ENCODE measurements at regions not wholly inside any gene's neighbourhood (a gene's known extent, or its start where the extent isn't known, plus 50 kb on each side); places are given as distances from the start of the nearest gene placed in this dataset.
"Not testable (repeated sequence)": the region's sequence is repeated elsewhere in the genome, so short reads cannot be mapped to it uniquely, and the experiment has no call there.

DNA sequence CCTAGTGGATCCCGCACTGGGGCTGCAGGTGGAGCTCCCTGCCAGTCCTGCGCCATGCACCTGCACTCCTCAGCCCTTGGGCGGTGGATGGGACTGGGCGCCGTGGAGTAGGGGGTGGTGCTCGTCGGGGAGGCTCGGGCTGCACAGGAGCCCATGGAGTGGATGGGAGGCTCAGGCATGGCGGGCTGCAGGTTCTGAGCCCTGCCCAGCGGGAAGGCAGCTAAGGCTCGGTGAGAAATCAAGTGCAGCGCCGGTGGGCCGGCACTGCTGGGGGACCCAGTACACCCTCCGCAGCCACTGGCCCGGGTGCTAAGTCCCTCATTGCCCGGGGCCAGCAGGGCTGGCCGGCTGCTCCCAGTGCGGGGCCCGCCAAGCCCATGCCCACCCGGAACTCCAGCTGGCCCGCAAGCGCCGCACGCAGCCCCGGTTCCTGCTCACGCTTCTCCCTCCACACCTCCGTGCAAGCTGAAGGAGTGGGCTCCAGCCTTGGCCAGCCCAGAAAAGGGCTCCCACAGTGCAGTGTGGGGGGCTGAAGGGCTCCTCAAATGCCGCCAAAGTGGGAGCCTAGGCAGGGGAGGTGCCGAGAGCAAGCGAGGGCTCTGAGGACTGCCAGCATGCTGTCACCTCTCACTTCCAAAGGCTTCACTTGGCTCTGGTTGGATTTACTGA is 342.5 kb downstream of the KCNN2 start:
- not testable (repeated sequence) for DNase-seq (ENCODE audit: extremely low spot score); H3K4me3 ChIP-seq (ENCODE audit: low read depth, low read length); H3K36me3 ChIP-seq (ENCODE audit: insufficient read depth); H3K4me1 ChIP-seq (ENCODE audit: insufficient read depth); H3K27ac ChIP-seq (ENCODE audit: low read depth)
- WGBS: 95% methylated on average over 29 of the region's 31 CpGs

DNA sequence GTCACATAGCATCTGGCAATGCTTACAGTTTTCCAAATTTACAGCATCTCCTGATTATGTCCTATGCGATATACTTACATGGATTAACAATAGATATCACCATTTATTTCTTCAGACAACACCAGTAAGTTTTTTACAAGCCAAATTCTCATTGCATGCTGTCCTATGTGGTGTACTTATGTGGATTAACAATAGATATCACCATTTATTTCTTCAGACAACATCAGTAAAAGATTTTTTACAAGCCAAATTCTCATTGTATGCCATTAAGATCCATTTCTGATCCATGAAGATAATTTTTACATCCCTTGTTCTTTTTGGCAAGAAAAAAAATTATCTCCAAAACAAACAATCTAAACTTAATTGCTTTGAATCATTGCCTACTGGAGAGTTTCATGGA is 340.9 kb downstream of the KCNN2 start:
- WGBS: 75% methylated on average over 1 of the region's 1 CpG

GRCh38 chr5:114702136-114702535 is 340.3 kb downstream of the KCNN2 start:
- no peak for DNase-seq (ENCODE audit: extremely low spot score)
- 49% methylated on average over 3 of the region's 3 CpGs for WGBS
- Histone ChIP-seq H3K4me3 (ENCODE audit: low read depth, low read length) (no peak overlapping the region), H3K36me3 (ENCODE audit: insufficient read depth) (no peaks in the 10 kb centered on the region), H3K27ac (ENCODE audit: low read depth) (no peak overlapping the region), H3K4me1 (ENCODE audit: insufficient read depth) (no peaks in the 10 kb centered on the region)

More for the DNA sequence above, 340.9 kb downstream of the KCNN2 start:
- Histone ChIP-seq H3K4me3 (ENCODE audit: low read depth, low read length) (no peak overlapping the region), H3K27ac (ENCODE audit: low read depth) (no peak overlapping the region), H3K4me1 (ENCODE audit: insufficient read depth) (no peaks in the 10 kb centered on the region), H3K36me3 (ENCODE audit: insufficient read depth) (no peaks in the 10 kb centered on the region)
- no peak for DNase-seq (ENCODE audit: extremely low spot score)

DNA sequence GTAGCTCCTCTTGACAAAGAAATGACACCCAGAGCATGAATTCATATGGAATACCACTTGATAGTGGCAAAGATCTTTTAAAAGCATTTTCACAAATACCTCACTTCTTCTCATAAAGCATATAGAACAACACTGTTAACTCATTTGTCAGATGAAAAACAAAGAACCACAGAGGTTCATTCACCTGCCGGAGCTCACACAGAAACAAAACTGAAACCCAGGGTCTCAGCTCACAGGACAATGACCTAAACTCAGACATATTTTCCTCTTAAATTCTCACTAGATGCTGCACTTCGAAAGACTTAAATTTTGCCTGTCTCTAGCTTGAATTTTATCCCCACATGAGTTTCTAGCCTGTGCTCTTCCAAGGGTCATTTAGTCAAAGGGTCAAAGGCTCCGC is 339.0 kb downstream of the KCNN2 start:
- H3K4me1 ChIP-seq (ENCODE audit: insufficient read depth): no peaks in the 10 kb centered on the region
- WGBS: 90% methylated on average over 3 of the region's 3 CpGs
- no peak overlapping the region for H3K4me3 ChIP-seq (ENCODE audit: low read depth, low read length)

DNA sequence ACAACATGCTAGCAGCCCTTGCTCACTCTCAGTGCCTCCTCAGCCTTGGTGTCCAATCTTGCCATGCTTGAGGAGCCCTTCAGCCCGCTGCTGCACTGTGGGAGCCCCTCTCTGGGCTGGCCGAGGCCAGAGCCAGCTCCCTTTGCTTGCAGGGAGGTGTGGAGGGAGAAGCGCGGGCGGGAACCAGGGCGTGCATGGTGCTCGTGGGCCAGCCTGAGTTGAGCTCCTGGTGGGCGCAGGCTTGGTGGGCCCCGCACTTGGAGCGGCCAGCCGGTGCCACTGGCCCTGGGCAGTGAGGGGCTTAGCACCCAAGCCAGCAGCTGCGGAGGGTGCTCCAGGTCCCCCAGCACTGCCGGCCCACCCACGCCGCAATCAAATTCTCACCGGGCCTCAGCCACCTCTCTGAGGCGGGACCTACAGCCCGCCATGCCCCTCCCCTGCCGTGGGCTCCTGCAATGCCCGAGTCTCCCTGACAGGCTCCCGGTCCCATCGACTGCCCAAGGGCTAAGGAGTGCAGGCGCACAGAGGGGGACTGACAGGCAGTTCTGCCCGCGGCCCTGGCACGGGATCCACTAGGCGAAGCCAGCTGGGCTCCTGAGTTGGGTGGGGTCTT is 333.5 kb downstream of the KCNN2 start:
- DNase-seq (ENCODE audit: extremely low spot score): no peak
- no peaks in the 10 kb centered on the region for H3K36me3 ChIP-seq (ENCODE audit: insufficient read depth)
- H3K4me3 ChIP-seq (ENCODE audit: low read depth, low read length): no peak overlapping the region
- no peaks in the 10 kb centered on the region for H3K4me1 ChIP-seq (ENCODE audit: insufficient read depth)
- 94% methylated on average over 27 of the region's 27 CpGs for WGBS
- H3K27ac ChIP-seq (ENCODE audit: low read depth): no peak overlapping the region

More for the DNA sequence above, 339.0 kb downstream of the KCNN2 start:
- Histone ChIP-seq H3K27ac (ENCODE audit: low read depth) (no peak overlapping the region), H3K36me3 (ENCODE audit: insufficient read depth) (no peaks in the 10 kb centered on the region)
- no peak for DNase-seq (ENCODE audit: extremely low spot score)

GRCh38 chr5:114686356-114686755 is 324.5 kb downstream of the KCNN2 start:
- no peak overlapping the region for H3K4me3 ChIP-seq (ENCODE audit: low read depth, low read length)
- H3K4me1 ChIP-seq (ENCODE audit: insufficient read depth): no peaks in the 10 kb centered on the region
- no peak for DNase-seq (ENCODE audit: extremely low spot score)
- no peak overlapping the region for H3K27ac ChIP-seq (ENCODE audit: low read depth)
- H3K36me3 ChIP-seq (ENCODE audit: insufficient read depth): no peaks in the 10 kb centered on the region
- 71% methylated on average over 1 of the region's 1 CpG for WGBS

- no peak for DNase-seq (ENCODE audit: extremely low spot score)
- WGBS: 72% methylated on average over 1 of the region's 1 CpG
- Histone ChIP-seq H3K36me3 (ENCODE audit: insufficient read depth) (no peaks in the 10 kb centered on the region), H3K27ac (ENCODE audit: low read depth) (no peak overlapping the region), H3K4me1 (ENCODE audit: insufficient read depth) (no peaks in the 10 kb centered on the region), H3K4me3 (ENCODE audit: low read depth, low read length) (no peak overlapping the region)
These were observed 316.9 kb downstream of the KCNN2 start for GRCh38 chr5:114678778-114679177.

- H3K36me3 ChIP-seq (ENCODE audit: insufficient read depth): no peaks in the 10 kb centered on the region
- H3K27ac ChIP-seq (ENCODE audit: low read depth): no peak overlapping the region
- DNase-seq (ENCODE audit: extremely low spot score): no peak
- no peak overlapping the region for H3K4me3 ChIP-seq (ENCODE audit: low read depth, low read length)
- H3K4me1 ChIP-seq (ENCODE audit: insufficient read depth): no peaks in the 10 kb centered on the region
- WGBS: 80% methylated on average over 2 of the region's 2 CpGs
These were observed 303.7 kb downstream of the KCNN2 start for GRCh38 chr5:114665551-114665950.

- Histone ChIP-seq H3K27ac (ENCODE audit: low read depth) (no peak overlapping the region), H3K4me1 (ENCODE audit: insufficient read depth) (no peaks in the 10 kb centered on the region), H3K36me3 (ENCODE audit: insufficient read depth) (no peaks in the 10 kb centered on the region), H3K4me3 (ENCODE audit: low read depth, low read length) (no peak overlapping the region)
- 96% methylated on average over 1 of the region's 1 CpG for WGBS
- DNase-seq (ENCODE audit: extremely low spot score): no peak
These were observed 298.9 kb downstream of the KCNN2 start for GRCh38 chr5:114660791-114661190.

DNA sequence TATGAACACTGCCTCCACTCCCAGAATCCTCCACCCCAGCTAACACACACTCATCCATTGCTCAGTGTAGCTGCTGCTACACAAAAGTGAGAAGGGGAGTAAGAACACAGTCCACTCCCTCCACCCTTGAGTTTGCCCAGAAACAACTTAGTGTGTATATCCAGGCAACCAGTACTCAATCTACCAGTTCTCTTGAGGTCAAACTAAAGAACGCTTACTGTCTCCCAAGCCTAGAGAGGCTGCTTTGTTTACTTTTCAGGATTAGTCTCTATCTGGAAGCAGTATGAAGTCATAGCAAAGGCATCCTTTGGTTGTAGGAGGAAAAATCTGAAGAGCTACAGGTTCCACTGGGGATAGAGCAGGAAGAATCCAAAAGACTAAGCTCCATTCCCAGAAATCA is 296.3 kb downstream of the KCNN2 start:
- no peaks in the 10 kb centered on the region for H3K36me3 ChIP-seq (ENCODE audit: insufficient read depth)
- no peak for DNase-seq (ENCODE audit: extremely low spot score)
- no peaks in the 10 kb centered on the region for H3K4me1 ChIP-seq (ENCODE audit: insufficient read depth)
- no peak overlapping the region for H3K4me3 ChIP-seq (ENCODE audit: low read depth, low read length)
- H3K27ac ChIP-seq (ENCODE audit: low read depth): no peak overlapping the region
- WGBS: 20% methylated on average over 1 of the region's 1 CpG

- no peaks in the 10 kb centered on the region for H3K36me3 ChIP-seq (ENCODE audit: insufficient read depth)
- H3K4me3 ChIP-seq (ENCODE audit: low read depth, low read length): no peak overlapping the region
- no peak for DNase-seq (ENCODE audit: extremely low spot score)
- no peaks in the 10 kb centered on the region for H3K4me1 ChIP-seq (ENCODE audit: insufficient read depth)
- WGBS: 73% methylated on average over 6 of the region's 6 CpGs
- H3K27ac ChIP-seq (ENCODE audit: low read depth): no peak overlapping the region
These were observed 295.7 kb downstream of the KCNN2 start for GRCh38 chr5:114657342-114658130.

DNA sequence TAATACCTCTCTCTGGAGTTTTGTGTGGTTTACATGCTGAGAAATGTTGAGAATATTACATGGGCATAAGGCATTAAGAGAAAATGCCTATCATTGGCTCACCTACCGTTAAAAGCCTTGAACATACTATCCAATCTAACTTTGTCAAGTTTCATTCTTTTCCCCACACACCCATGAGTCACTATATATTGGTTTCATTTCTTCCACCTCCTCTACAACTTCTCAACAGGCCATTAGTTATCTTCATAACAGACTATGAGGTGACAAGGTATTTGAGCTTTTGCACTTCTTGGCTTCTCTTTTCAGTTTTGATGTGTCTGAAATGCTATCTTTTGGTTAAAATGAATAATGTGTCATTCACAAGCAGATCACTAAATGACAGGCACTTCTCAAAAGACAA is 288.0 kb downstream of the KCNN2 start:
- H3K36me3 ChIP-seq (ENCODE audit: insufficient read depth): no peaks in the 10 kb centered on the region
- H3K4me3 ChIP-seq (ENCODE audit: low read depth, low read length): no peak overlapping the region
- H3K27ac ChIP-seq (ENCODE audit: low read depth): no peak overlapping the region
- WGBS: 76% methylated on average over 1 of the region's 1 CpG
- H3K4me1 ChIP-seq (ENCODE audit: insufficient read depth): no peaks in the 10 kb centered on the region
- no peak for DNase-seq (ENCODE audit: extremely low spot score)

DNA sequence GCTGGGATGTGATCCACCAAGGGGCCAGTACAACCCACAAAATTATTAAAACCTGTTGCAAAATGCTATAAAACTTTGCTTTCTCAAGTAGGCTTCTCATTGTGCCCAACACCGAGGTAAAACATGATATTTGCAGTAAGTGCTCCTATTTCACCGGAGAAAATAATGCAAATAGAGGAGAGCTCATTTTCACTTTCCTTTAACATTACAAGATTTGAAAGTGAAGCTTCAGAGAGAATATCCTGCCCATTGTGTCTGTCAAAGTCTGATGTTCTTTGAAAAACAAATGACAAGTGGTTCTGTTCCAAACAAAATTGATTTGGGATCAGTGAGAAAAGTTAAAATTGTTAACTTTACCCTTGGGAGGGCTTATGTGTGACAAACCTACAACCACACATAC is 287.1 kb downstream of the KCNN2 start:
- no peak overlapping the region for H3K4me3 ChIP-seq (ENCODE audit: low read depth, low read length)
- H3K36me3 ChIP-seq (ENCODE audit: insufficient read depth): no peaks in the 10 kb centered on the region
- no peak for DNase-seq (ENCODE audit: extremely low spot score)
- H3K4me1 ChIP-seq (ENCODE audit: insufficient read depth): no peaks in the 10 kb centered on the region
- 93% methylated on average over 2 of the region's 2 CpGs for WGBS
- H3K27ac ChIP-seq (ENCODE audit: low read depth): no peak overlapping the region

DNA sequence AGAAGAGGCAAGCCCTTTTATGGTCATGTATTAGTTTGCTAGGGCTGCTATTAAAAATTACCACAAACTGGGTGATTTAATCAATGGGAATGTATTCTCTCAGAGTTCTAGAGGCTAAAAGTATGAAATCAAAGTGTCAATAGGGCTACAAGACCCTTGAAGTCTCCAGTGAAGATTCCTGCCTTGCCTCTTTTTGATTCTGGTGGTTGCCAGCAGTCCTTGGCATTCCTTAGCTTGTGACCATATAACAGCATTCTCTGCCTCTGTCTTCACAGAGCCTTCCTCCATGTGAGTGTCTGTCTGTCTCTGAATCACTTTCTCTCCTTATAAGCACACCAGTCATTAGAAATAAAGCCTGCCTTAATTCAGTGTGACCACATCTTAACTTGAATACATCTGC is 282.7 kb downstream of the KCNN2 start:
- H3K4me3 ChIP-seq (ENCODE audit: low read depth, low read length): no peak overlapping the region
- no peaks in the 10 kb centered on the region for H3K4me1 ChIP-seq (ENCODE audit: insufficient read depth)
- no peak overlapping the region for H3K27ac ChIP-seq (ENCODE audit: low read depth)
- no peak for DNase-seq (ENCODE audit: extremely low spot score)
- H3K36me3 ChIP-seq (ENCODE audit: insufficient read depth): no peaks in the 10 kb centered on the region

Data from urinary bladder (tissue), 3 donors.